IMR-90 (cell line): ENCODE measurements at regions not wholly inside any gene's neighbourhood (a gene's known extent, or its start where the extent isn't known, plus 50 kb on each side); places are given as distances from the start of the nearest gene placed in this dataset.

ENCODE experiments used
- ATAC-seq: fragments of 200-7000 bp; cut with Tn5 transposase; 2 replicates; pipeline ENCODE4 v1.9.1; 2020; ENCODE audit warnings: low read depth, mild to moderate bottlenecking, moderate library complexity
- BruUV-seq: library from RNA; stranded (reverse); fragments of 400-500 nt; replicated peaks from 2 replicates; lab custom pipeline; 2021; lab: Mats Ljungman, UMichigan
- CTCF ChIA-PET: fragments of 300-600 bp; formaldehyde crosslinking; extraction: SDS; loops from one replicate; lab custom pipeline; 2021; ENCODE audit warnings: antibody characterized with exemption; lab: Yijun Ruan, JAX
- POLR2A ChIA-PET: fragments of 300-600 bp; sonication (Branson Sonifier 250); formaldehyde crosslinking; loops from one replicate; lab custom pipeline; 2022; ENCODE audit warnings: antibody characterized with exemption; ENCODE audit not compliant: unreplicated experiment; lab: Charles Lee
- DNase-seq: peaks from one replicate; pipeline ENCODE4 v3.0.0; 2013
- H2AFZ ChIP-seq: replicated peaks from 2 replicates; pipeline ENCODE3; 2013; ENCODE audit warnings: low read length, mild to moderate bottlenecking; ENCODE audit not compliant: poor library complexity
- H2AK5ac ChIP-seq: 2 replicates; pipeline ENCODE4 v1.6.1; 2013; ENCODE audit warnings: low read depth, low read length, inconsistent platforms
- H2AK9ac ChIP-seq: replicated peaks from 2 replicates; pipeline ENCODE3; 2013; ENCODE audit warnings: mild to moderate bottlenecking, low read depth, low read length, moderate library complexity; ENCODE audit not compliant: poor library complexity
- H2BK120ac ChIP-seq: 2 replicates; pipeline ENCODE4 v1.6.1; 2013; ENCODE audit warnings: low read depth, low read length, inconsistent platforms
- H2BK15ac ChIP-seq: 3 replicates; pipeline ENCODE4 v1.6.1; 2013; ENCODE audit warnings: low read depth, low read length, inconsistent platforms
- H2BK20ac ChIP-seq: 2 replicates; pipeline ENCODE4 v1.6.1; 2013; ENCODE audit warnings: low read depth, mild to moderate bottlenecking, inconsistent platforms, low read length, moderate library complexity
- H2BK5ac ChIP-seq: 2 replicates; pipeline ENCODE4 v1.6.1; 2013; ENCODE audit warnings: mild to moderate bottlenecking, low read depth, low read length, inconsistent platforms; ENCODE audit not compliant: poor library complexity, severe bottlenecking
- H3K14ac ChIP-seq: replicated peaks from 2 replicates; pipeline ENCODE4 v1.6.1; 2013; ENCODE audit warnings: low read depth, low read length, inconsistent platforms
- H3K18ac ChIP-seq: 2 replicates; pipeline ENCODE4 v1.6.1; 2013; ENCODE audit warnings: low read depth, low read length, control low read depth
- H3K23ac ChIP-seq: 2 replicates; pipeline ENCODE4 v1.6.1; 2013; ENCODE audit warnings: low read depth, low read length, inconsistent platforms
- H3K27ac ChIP-seq: 2 replicates; pipeline ENCODE4 v1.5.1; 2013; ENCODE audit warnings: mild to moderate bottlenecking, control low read depth, low read length; ENCODE audit not compliant: insufficient read depth
- H3K27me3 ChIP-seq: 2 replicates; pipeline ENCODE4 v1.6.1; 2013; ENCODE audit warnings: low read length; ENCODE audit not compliant: control insufficient read depth, insufficient read depth
- H3K36me3 ChIP-seq: 2 replicates; pipeline ENCODE4 v1.6.1; 2013; ENCODE audit warnings: low read length, mixed read lengths; ENCODE audit not compliant: control insufficient read depth, insufficient read depth
- H3K4ac ChIP-seq: 2 replicates; pipeline ENCODE4 v1.6.1; 2013; ENCODE audit warnings: low read depth, low read length, inconsistent platforms
- H3K4me1 ChIP-seq: 2 replicates; pipeline ENCODE4 v1.6.1; 2013; ENCODE audit warnings: low read length, mixed read lengths; ENCODE audit not compliant: control insufficient read depth, insufficient read depth
- H3K4me2 ChIP-seq: 2 replicates; pipeline ENCODE4 v1.6.1; 2013; ENCODE audit warnings: low read depth, mild to moderate bottlenecking, control low read depth, low read length, moderate library complexity
- H3K4me3 ChIP-seq: 2 replicates; pipeline ENCODE4 v1.5.1; 2013; ENCODE audit warnings: low read depth, mild to moderate bottlenecking, control low read depth, low read length, moderate library complexity; ENCODE audit not compliant: insufficient read depth
- H3K56ac ChIP-seq: 2 replicates; pipeline ENCODE4 v1.6.1; 2013; ENCODE audit warnings: low read length, inconsistent platforms; ENCODE audit not compliant: insufficient read depth; ENCODE audit errors: extremely low read depth
- H3K79me1 ChIP-seq, 2 experiments: 2 replicates each; pipeline ENCODE4 v1.6.1; 2013; ENCODE audit warnings: low read length in 2 of 2, inconsistent platforms in 1 of 2, low read depth in 1 of 2
- H3K9ac ChIP-seq: 2 replicates; pipeline ENCODE4 v1.6.1; 2013; ENCODE audit warnings: low read depth, low read length, control low read depth
- H3K9me1 ChIP-seq: 2 replicates; pipeline ENCODE4 v1.6.1; 2013; ENCODE audit warnings: low read length, inconsistent platforms; ENCODE audit not compliant: insufficient read depth
- H3K9me3 ChIP-seq: 2 replicates; pipeline ENCODE4 v1.6.1; 2013; ENCODE audit warnings: low read length; ENCODE audit not compliant: control insufficient read depth, insufficient read depth
- H4K20me1 ChIP-seq: 2 replicates; pipeline ENCODE4 v1.6.1; 2013; ENCODE audit warnings: low read length, inconsistent platforms; ENCODE audit not compliant: insufficient read depth
- H4K5ac ChIP-seq: 2 replicates; pipeline ENCODE4 v1.6.1; 2013; ENCODE audit warnings: mild to moderate bottlenecking, low read depth, low read length, control low read depth
- H4K8ac ChIP-seq, 2 experiments: 2 replicates each; pipeline ENCODE4 v1.6.1; 2013; ENCODE audit warnings: low read depth in 2 of 2, low read length in 2 of 2, control low read depth in 1 of 2, inconsistent platforms in 1 of 2
- H4K91ac ChIP-seq: 2 replicates; pipeline ENCODE4 v1.6.1; 2013; ENCODE audit warnings: low read depth, low read length, inconsistent platforms; ENCODE audit not compliant: insufficient read depth
- BHLHE40 ChIP-seq: fragments of 150-350 bp; IDR thresholded peaks from 2 replicates; pipeline ENCODE4 v1.6.1; 2016; ENCODE audit warnings: mild to moderate bottlenecking, low read depth, low read length
- CEBPB ChIP-seq: IDR thresholded peaks from 2 replicates; pipeline ENCODE4 v1.6.1; 2012; ENCODE audit warnings: low read depth, low read length, improper control_type of control experiment
- CHD1 ChIP-seq: IDR thresholded peaks from 2 replicates; pipeline ENCODE4 v1.6.1; 2012; ENCODE audit warnings: low read depth, low read length, improper control_type of control experiment
- CTCF ChIP-seq: conservative IDR thresholded peaks from 2 replicates; pipeline ENCODE4 v1.5.1; 2012; ENCODE audit warnings: mild to moderate bottlenecking, low read depth, low read length, improper control_type of control experiment
- ELK1 ChIP-seq: fragments of 150-350 bp; IDR thresholded peaks from 2 replicates; pipeline ENCODE4 v1.6.1; 2016; ENCODE audit warnings: low read depth, mild to moderate bottlenecking, low read length, moderate library complexity, borderline replicate concordance
- FOS ChIP-seq: fragments of 150-350 bp; IDR thresholded peaks from 2 replicates; pipeline ENCODE4 v1.6.1; 2016; ENCODE audit warnings: low read depth, low read length
- MAFK ChIP-seq: IDR thresholded peaks from 2 replicates; pipeline ENCODE4 v1.6.1; 2012; ENCODE audit warnings: low read depth, low read length, improper control_type of control experiment
- MAZ ChIP-seq: IDR thresholded peaks from 2 replicates; pipeline ENCODE4 v1.6.1; 2012; ENCODE audit warnings: low read depth, mild to moderate bottlenecking, low read length, improper control_type of control experiment, moderate library complexity, borderline replicate concordance
- MXI1 ChIP-seq: IDR thresholded peaks from 2 replicates; pipeline ENCODE4 v1.6.1; 2012; ENCODE audit warnings: low read depth, mild to moderate bottlenecking, low read length, moderate library complexity, borderline replicate concordance
- NFE2L2 ChIP-seq: fragments of 150-350 bp; IDR thresholded peaks from 2 replicates; pipeline ENCODE4 v1.6.1; 2016; ENCODE audit warnings: low read depth, mild to moderate bottlenecking, low read length
- POLR2A ChIP-seq: IDR thresholded peaks from 2 replicates; pipeline ENCODE4 v1.6.1; 2012; ENCODE audit warnings: mild to moderate bottlenecking, low read depth, low read length
- RAD21 ChIP-seq: IDR thresholded peaks from 2 replicates; pipeline ENCODE4 v1.6.1; 2012; ENCODE audit warnings: low read length, improper control_type of control experiment
- RCOR1 ChIP-seq: IDR thresholded peaks from 2 replicates; pipeline ENCODE4 v1.6.1; 2012; ENCODE audit warnings: mild to moderate bottlenecking, low read length, improper control_type of control experiment; ENCODE audit not compliant: insufficient replicate concordance
- RFX5 ChIP-seq: IDR thresholded peaks from 2 replicates; pipeline ENCODE4 v1.8.0; 2012; ENCODE audit warnings: low read depth, mild to moderate bottlenecking, low read length, moderate library complexity
- SMC3 ChIP-seq: fragments of 150-350 bp; IDR thresholded peaks from 2 replicates; pipeline ENCODE4 v1.6.1; 2016; ENCODE audit warnings: low read depth, mild to moderate bottlenecking, antibody characterized with exemption, low read length, moderate library complexity
- USF2 ChIP-seq: fragments of 150-350 bp; IDR thresholded peaks from 2 replicates; pipeline ENCODE4 v1.6.1; 2017; ENCODE audit warnings: mild to moderate bottlenecking, antibody characterized with exemption, low read length, low read depth
- WGBS, 2 experiments: methylation state at CpG; one replicate each; pipeline versions ENCODE4 v1.1.5 to v1.1.7; 2013; ENCODE audit warnings: missing lambda C conversion rate in 2 of 2; ENCODE audit not compliant: insufficient read length in 1 of 2; ENCODE audit errors: extremely low coverage in 2 of 2; 5-methylcytosine and 5-hydroxymethylcytosine counted together
- dilution Hi-C: fragments of 300-500 bp; cut with HindIII; formaldehyde crosslinking; loops from one replicate; pipeline ENCODE4 v1.14.3; 2018; ENCODE audit warnings: low sequenced_read_pairs; ENCODE audit not compliant: unreplicated experiment
- in situ Hi-C: fragments of 300-500 bp; cut with MboI; formaldehyde crosslinking; loops from 3 replicates; pipeline ENCODE4 v1.14.3; 2019; ENCODE audit warnings: low sequenced_read_pairs, inconsistent platforms, mixed read lengths
- intact Hi-C: fragments of 100-400 bp; cut with micrococcal nuclease; formaldehyde crosslinking; loops from 2 replicates; pipeline ENCODE4 v1.10.0; 2022

- TF ChIP-seq RCOR1 (no peak), RAD21 (no peak), POLR2A (no peak), USF2 (no peak), CEBPB (no peak), FOS (no peak), CHD1 (no peak), NFE2L2 (no peak), RFX5 (no peak), MAFK (no peak), CTCF (no peak), MXI1 (no peak), SMC3 (no peak), MAZ (no peak), BHLHE40 (no peak), ELK1 (no peak)
- Histone ChIP-seq H3K9me1 (no peaks in the 10 kb centered on the region), H3K23ac (no peak overlapping the region), H4K5ac (no peak overlapping the region), H3K9ac (no peak overlapping the region), H3K9me3 (no peaks in the 10 kb centered on the region; the same call in 1 of the 2 replicates), H2BK5ac (no peak overlapping the region), H2BK20ac (no peak overlapping the region), H2BK15ac (no peak overlapping the region), H3K4me3 (no peak overlapping the region), H3K27ac (no peak overlapping the region), H3K79me1 (no peaks in the 10 kb centered on the region), H2AK5ac (no peak overlapping the region), H3K18ac (no peak overlapping the region), H3K27me3 (no peaks in the 10 kb centered on the region), H3K4ac (no peak overlapping the region), H2AFZ (no peak overlapping the region), H3K14ac (no peak overlapping the region), H4K91ac (no peak overlapping the region), H3K4me2 (no peak overlapping the region), H3K36me3 (no peaks in the 10 kb centered on the region), H3K56ac (no peak overlapping the region), H2BK120ac (no peak overlapping the region), H2AK9ac (no peak overlapping the region), H4K8ac (no peak overlapping the region), H3K4me1 (no peaks in the 10 kb centered on the region), H4K20me1 (no peaks in the 10 kb centered on the region)
- POLR2A ChIA-PET = no interaction called here
- ATAC-seq (no peak), DNase-seq (no peak)
- intact Hi-C loops (no loop called here), dilution Hi-C loops (no loop called here), in situ Hi-C loops (no loop called here)
- BruUV-seq = no TSS peak
- whole genome bisulfite sequencing, 2 experiments = 0% methylated on average over 1 of the region's 5 CpGs; no CpG with 5 or more reads in 1 of the 2 experiments
- CTCF ChIA-PET = no interaction called here
Measured at GRCh38 chrX:82362550-82362949, 1145.5 kb upstream of the POU3F4 start.
